ENCODE measurements at regions not wholly inside any gene's neighbourhood (a gene's known extent, or its start where the extent isn't known, plus 50 kb on each side); places are given as distances from the start of the nearest gene placed in this dataset.

DNA sequence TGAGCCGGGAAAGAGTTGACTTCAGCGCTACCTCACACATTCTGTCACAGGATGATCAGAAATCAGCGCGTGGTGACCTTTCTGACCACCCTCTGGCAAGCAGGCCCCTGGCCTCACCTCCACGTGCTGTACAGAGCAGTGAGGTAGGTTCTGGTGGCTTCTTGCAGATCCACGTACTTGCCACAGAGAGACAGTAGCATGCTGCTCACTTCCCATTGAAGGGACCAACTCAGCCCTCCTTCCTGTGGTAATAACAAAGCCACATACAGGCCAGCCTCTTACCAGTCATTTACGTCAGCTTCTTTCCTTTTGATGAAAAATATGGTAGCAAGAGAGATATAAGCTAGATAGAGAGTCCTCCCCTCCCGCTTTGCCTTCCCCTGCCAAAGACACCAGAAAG lies 200.7 kb downstream of the CHRM3 start:
- TF ChIP-seq GABPA (IDR thresholded peaks at IDR 0.05; ENCODE audit: low read depth) (no peak), POLR2AphosphoS5 (IDR thresholded peaks at IDR 0.05; ENCODE audit: low read depth) (no peak), REST (IDR thresholded peaks at IDR 0.05; ENCODE audit: insufficient replicate concordance, low read depth) (no peak), CTCF (IDR thresholded peaks at IDR 0.05; ENCODE audit: insufficient read depth, low read length) (no peak), SPI1 (IDR thresholded peaks at IDR 0.05; ENCODE audit: borderline replicate concordance, low read depth) (no peak)
- Histone ChIP-seq H3K27ac (replicated peaks) (no peak overlapping the region), H3K4me3 (replicated peaks; ENCODE audit: insufficient read depth, low read length) (no peak overlapping the region), H3K27me3 (ENCODE audit: insufficient read depth, poor library complexity, severe bottlenecking) (no peaks in the 10 kb centered on the region)
- peak in 1 of 2 experiments; percentile 3 for DNase-seq (ENCODE audit: low read depth in 1 of 2, low spot score in 1 of 2)

GRCh38 chr1:239587574-239588369 lies 201.4 kb downstream of the CHRM3 start:
- Histone ChIP-seq H3K4me3 (replicated peaks; ENCODE audit: insufficient read depth, low read length) (no peak overlapping the region), H3K27ac (replicated peaks) (no peak overlapping the region), H3K27me3 (ENCODE audit: insufficient read depth, poor library complexity, severe bottlenecking) (no peaks in the 10 kb centered on the region)
- TF ChIP-seq POLR2AphosphoS5 (IDR thresholded peaks at IDR 0.05; ENCODE audit: low read depth) (no peak), SPI1 (IDR thresholded peaks at IDR 0.05; ENCODE audit: borderline replicate concordance, low read depth) (no peak), REST (IDR thresholded peaks at IDR 0.05; ENCODE audit: insufficient replicate concordance, low read depth) (no peak), GABPA (IDR thresholded peaks at IDR 0.05; ENCODE audit: low read depth) (no peak), CTCF (IDR thresholded peaks at IDR 0.05; ENCODE audit: insufficient read depth, low read length) (no peak)
- no peak for DNase-seq (ENCODE audit: low read depth in 1 of 2, low spot score in 1 of 2)

- DNase-seq (ENCODE audit: low read depth in 1 of 2, low spot score in 1 of 2) = no peak
- no peak overlapping the region for H3K4me3 ChIP-seq (replicated peaks; ENCODE audit: insufficient read depth, low read length)
- no peak for TF ChIP-seq POLR2AphosphoS5 (IDR thresholded peaks at IDR 0.05; ENCODE audit: low read depth)
- no peak for TF ChIP-seq GABPA (IDR thresholded peaks at IDR 0.05; ENCODE audit: low read depth)
- no peak for TF ChIP-seq SPI1 (IDR thresholded peaks at IDR 0.05; ENCODE audit: borderline replicate concordance, low read depth)
- TF ChIP-seq REST (IDR thresholded peaks at IDR 0.05; ENCODE audit: insufficient replicate concordance, low read depth) = no peak
- TF ChIP-seq CTCF (IDR thresholded peaks at IDR 0.05; ENCODE audit: insufficient read depth, low read length) = no peak
- no peaks in the 10 kb centered on the region for H3K27me3 ChIP-seq (ENCODE audit: insufficient read depth, poor library complexity, severe bottlenecking)
- no peak overlapping the region for H3K27ac ChIP-seq (replicated peaks)
Measured at GRCh38 chr1:239590556-239590955, 204.2 kb downstream of the CHRM3 start.
